ENCODE measurements at regions not wholly inside any gene's neighbourhood (a gene's known extent, or its start where the extent isn't known, plus 50 kb on each side); places are given as distances from the start of the nearest gene placed in this dataset.

- TF ChIP-seq POLR2A (IDR thresholded peaks at IDR 0.05) (no peak), CTCF (IDR thresholded peaks at IDR 0.05 in 8 of 11, conservative IDR thresholded peaks at IDR 0.05 in 3 of 11) (no peak)
Observed at GRCh38 chr5:93226202-93226735, 354.8 kb downstream of the NR2F1-AS1 start.

All from spleen (tissue), 7 donors.